ENCODE measurements at regions not wholly inside any gene's neighbourhood (a gene's known extent, or its start where the extent isn't known, plus 50 kb on each side); places are given as distances from the start of the nearest gene placed in this dataset.

- no peak for TF ChIP-seq CTCF (IDR thresholded peaks at IDR 0.05; ENCODE audit: poor library complexity)
- TF ChIP-seq EZH2phosphoT487 (IDR thresholded peaks at IDR 0.05; ENCODE audit: low read depth, severe bottlenecking, unreplicated experiment) = no peak
- no peak for TF ChIP-seq EZH2 (IDR thresholded peaks at IDR 0.05; ENCODE audit: borderline replicate concordance)
These were observed 121.8 kb downstream of the TBXT start for GRCh38 chr6:166045860-166046200.

All from hepatocyte (in vitro differentiated cells).